ENCODE measurements at regions not wholly inside any gene's neighbourhood (a gene's known extent, or its start where the extent isn't known, plus 50 kb on each side); places are given as distances from the start of the nearest gene placed in this dataset.

- no peak for DNase-seq
These were observed 51.0 kb upstream of the EGFLAM start for GRCh38 chr5:38207343-38207742.

- no peak for DNase-seq
These were observed 55.6 kb upstream of the EGFLAM start for GRCh38 chr5:38202741-38203140.

GRCh38 chr5:38200872-38201557 is 57.3 kb upstream of the EGFLAM start:
- no peak for DNase-seq

- DNase-seq, result no peak
These were observed 61.2 kb upstream of the EGFLAM start for GRCh38 chr5:38197118-38197517.

- DNase-seq, result peak; percentile 58 to 79 (median 74)
These were observed 65.3 kb upstream of the EGFLAM start for GRCh38 chr5:38193015-38193581.

- no peak for DNase-seq
These were observed 66.7 kb upstream of the EGFLAM start for GRCh38 chr5:38191693-38192092.

- no peak for DNase-seq
These were observed 68.2 kb upstream of the EGFLAM start for GRCh38 chr5:38190111-38190510.

GRCh38 chr5:38189081-38189504 is 69.3 kb upstream of the EGFLAM start:
- no peak for DNase-seq

GRCh38 chr5:38188591-38188990 is 69.8 kb upstream of the EGFLAM start:
- no peak for DNase-seq

- no peak for DNase-seq
These were observed 70.8 kb upstream of the EGFLAM start for GRCh38 chr5:38187532-38187931.

- no peak for DNase-seq
These were observed 73.7 kb upstream of the EGFLAM start for GRCh38 chr5:38184627-38185026.

- DNase-seq, result no peak
These were observed 75.4 kb upstream of the EGFLAM start for GRCh38 chr5:38182991-38183390.

GRCh38 chr5:38168029-38168428 is 90.3 kb upstream of the EGFLAM start:
- DNase-seq, result no peak

GRCh38 chr5:38167562-38167996 is 90.8 kb upstream of the EGFLAM start:
- no peak for DNase-seq

- DNase-seq, result no peak
These were observed 91.5 kb upstream of the EGFLAM start for GRCh38 chr5:38166832-38167231.

GRCh38 chr5:38165435-38165834 is 92.9 kb upstream of the EGFLAM start:
- no peak for DNase-seq

- no peak for DNase-seq
These were observed 93.5 kb upstream of the EGFLAM start for GRCh38 chr5:38164776-38165399.

GRCh38 chr5:38163636-38164237 is 94.6 kb upstream of the EGFLAM start:
- DNase-seq, result no peak

GRCh38 chr5:38162625-38163024 is 95.7 kb upstream of the EGFLAM start:
- no peak for DNase-seq

- DNase-seq, result no peak
These were observed 101.3 kb upstream of the EGFLAM start for GRCh38 chr5:38157024-38157423.

- no peak for DNase-seq
These were observed 103.6 kb upstream of the EGFLAM start for GRCh38 chr5:38154615-38155204.

GRCh38 chr5:38151878-38152277 is 106.5 kb upstream of the EGFLAM start:
- DNase-seq, result no peak

GRCh38 chr5:38149815-38150195 is 108.6 kb upstream of the EGFLAM start:
- no peak for DNase-seq
